Esophagus squamous epithelium (tissue), 4 donors: ENCODE measurements at regions not wholly inside any gene's neighbourhood (a gene's known extent, or its start where the extent isn't known, plus 50 kb on each side); places are given as distances from the start of the nearest gene placed in this dataset.

Source experiments
- POLR2A ChIP-seq, 4 donors: fragments of 450-650 bp; IDR thresholded peaks; one replicate each; pipeline ENCODE4 v1.6.1; 2017; ENCODE audit warnings: antibody characterized with exemption in 4 of 4, mild to moderate bottlenecking in 4 of 4, moderate library complexity in 3 of 4
- TF ChIP-seq, protein P1 (sequence below), 6 experiments: fragments of 450-650 bp in 4 of 6; fragments of 200-600 bp in 2 of 6; sonication (generic) in 2 of 6; IDR thresholded peaks; one replicate each; pipeline ENCODE4 v1.5.1; 2016 to 2019; ENCODE audit warnings: antibody characterized with exemption in 6 of 6, mild to moderate bottlenecking in 4 of 6, moderate library complexity in 4 of 6

DNA sequence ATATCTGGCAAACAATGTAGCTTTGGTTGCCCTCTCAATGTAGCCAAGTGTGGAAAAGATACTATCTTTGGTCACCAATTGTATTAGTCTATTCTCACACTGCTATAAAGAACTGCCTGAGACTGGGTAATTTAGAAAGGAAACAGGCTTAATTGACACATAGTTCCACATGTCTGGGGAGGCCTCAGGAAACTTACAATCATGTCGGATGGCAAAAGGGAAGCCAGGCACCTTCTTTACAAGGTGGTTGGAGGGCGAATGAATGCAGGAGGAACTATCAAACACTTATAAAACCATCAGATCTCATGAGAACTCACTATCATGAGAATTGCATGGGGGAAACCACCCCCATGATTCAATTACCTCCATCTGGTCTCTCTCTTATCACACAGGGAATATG lies 133.1 kb upstream of the TBCA start:
- TF ChIP-seq, protein P1, sequence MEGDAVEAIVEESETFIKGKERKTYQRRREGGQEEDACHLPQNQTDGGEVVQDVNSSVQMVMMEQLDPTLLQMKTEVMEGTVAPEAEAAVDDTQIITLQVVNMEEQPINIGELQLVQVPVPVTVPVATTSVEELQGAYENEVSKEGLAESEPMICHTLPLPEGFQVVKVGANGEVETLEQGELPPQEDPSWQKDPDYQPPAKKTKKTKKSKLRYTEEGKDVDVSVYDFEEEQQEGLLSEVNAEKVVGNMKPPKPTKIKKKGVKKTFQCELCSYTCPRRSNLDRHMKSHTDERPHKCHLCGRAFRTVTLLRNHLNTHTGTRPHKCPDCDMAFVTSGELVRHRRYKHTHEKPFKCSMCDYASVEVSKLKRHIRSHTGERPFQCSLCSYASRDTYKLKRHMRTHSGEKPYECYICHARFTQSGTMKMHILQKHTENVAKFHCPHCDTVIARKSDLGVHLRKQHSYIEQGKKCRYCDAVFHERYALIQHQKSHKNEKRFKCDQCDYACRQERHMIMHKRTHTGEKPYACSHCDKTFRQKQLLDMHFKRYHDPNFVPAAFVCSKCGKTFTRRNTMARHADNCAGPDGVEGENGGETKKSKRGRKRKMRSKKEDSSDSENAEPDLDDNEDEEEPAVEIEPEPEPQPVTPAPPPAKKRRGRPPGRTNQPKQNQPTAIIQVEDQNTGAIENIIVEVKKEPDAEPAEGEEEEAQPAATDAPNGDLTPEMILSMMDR (IDR thresholded peaks at IDR 0.05), result no peak
- TF ChIP-seq POLR2A (IDR thresholded peaks at IDR 0.05), result no peak
